ENCODE measurements at regions not wholly inside any gene's neighbourhood (a gene's known extent, or its start where the extent isn't known, plus 50 kb on each side); places are given as distances from the start of the nearest gene placed in this dataset.

DNA sequence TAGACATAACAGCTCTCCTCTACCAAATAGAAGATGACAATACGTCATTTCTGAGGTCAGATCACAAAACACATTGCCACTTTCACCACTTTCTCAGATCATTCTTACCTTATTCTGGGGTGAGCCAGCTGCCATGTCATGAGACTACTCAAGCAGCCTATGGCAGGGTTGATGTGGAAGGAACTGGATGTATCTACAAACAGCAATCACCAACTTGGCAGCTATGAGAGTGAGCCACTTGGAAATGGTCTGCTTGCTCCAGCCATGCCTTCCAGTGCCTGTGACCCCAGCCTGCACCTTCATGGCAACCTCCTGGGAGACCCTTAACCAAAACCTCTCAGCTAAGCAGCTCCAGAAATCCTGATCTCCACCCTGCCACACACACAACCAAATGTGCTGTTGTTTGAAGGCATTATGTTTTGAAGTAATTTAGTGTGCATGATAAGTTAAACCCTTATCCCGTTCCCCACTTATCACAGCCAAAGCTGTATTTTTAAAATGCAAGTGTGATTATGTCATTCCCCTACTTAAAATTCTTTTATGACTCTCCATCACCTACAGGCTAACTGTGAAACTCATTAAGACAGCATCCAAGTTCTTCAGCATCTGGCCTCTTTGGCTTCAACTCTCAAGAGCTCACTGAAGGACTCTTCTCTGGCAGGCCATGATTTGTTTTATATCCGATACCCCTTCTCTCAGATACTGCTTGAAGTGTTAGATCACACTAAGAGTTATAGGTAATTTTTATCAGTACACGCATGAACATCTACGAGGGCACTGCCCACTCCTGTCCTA, 150.6 kb downstream of the LY86 start:
- Histone ChIP-seq H2AFZ (ENCODE audit: low read depth, low read length) (no peak overlapping the region), H3K27ac (ENCODE audit: insufficient read depth, low read depth, low read length) (no peak overlapping the region), H3K4me2 (ENCODE audit: insufficient read depth, low read length) (no peak overlapping the region), H3K9ac (replicated peaks; ENCODE audit: extremely low read depth, insufficient read depth, low read length) (no peak overlapping the region), H3K36me3 (ENCODE audit: control insufficient read depth in 2 of 2, extremely low read depth in 1 of 2, insufficient read depth in 2 of 2, low read length in 2 of 2) (no peaks in the 10 kb centered on the region), H3K79me2 (ENCODE audit: control insufficient read depth, insufficient read depth, low read length) (no peaks in the 10 kb centered on the region), H3K4me3 (replicated peaks in 1 of 3; ENCODE audit: insufficient read depth in 1 of 3, low read depth in 1 of 3, low read length in 3 of 3) (no peak overlapping the region), H3K9me3 (replicated peaks; ENCODE audit: control insufficient read depth, insufficient read depth, low read length) (no peaks in the 10 kb centered on the region), H3K27me3 (ENCODE audit: control insufficient read depth in 2 of 2, insufficient read depth in 2 of 2, low read length in 2 of 2) (peaks cover 5 to 8% of the 10 kb centered on the region in 2 experiments), H3K4me1 (ENCODE audit: control insufficient read depth, extremely low read depth, insufficient read depth, low read length) (no peaks in the 10 kb centered on the region), H4K20me1 (replicated peaks; ENCODE audit: control insufficient read depth, extremely low read depth, insufficient read depth, low read length) (no peaks in the 10 kb centered on the region), H3K9me1 (replicated peaks; ENCODE audit: control insufficient read depth, extremely low read depth, insufficient read depth, low read length) (no peaks in the 10 kb centered on the region)
- DNase-seq (ENCODE audit: low read depth, low spot score) = no peak
- intact Hi-C loops (cut with micrococcal nuclease) (no loop called here), dilution Hi-C loops (cut with MboI; ENCODE audit: extremely low pct_ligation_motif_present, low sequenced_read_pairs) (no loop called here)
- TF ChIP-seq, protein P1, sequence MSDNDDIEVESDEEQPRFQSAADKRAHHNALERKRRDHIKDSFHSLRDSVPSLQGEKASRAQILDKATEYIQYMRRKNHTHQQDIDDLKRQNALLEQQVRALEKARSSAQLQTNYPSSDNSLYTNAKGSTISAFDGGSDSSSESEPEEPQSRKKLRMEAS (IDR thresholded peaks at IDR 0.05; ENCODE audit: insufficient read depth, insufficient read length) = no peak
- TF ChIP-seq FOS (IDR thresholded peaks at IDR 0.05; ENCODE audit: borderline replicate concordance, insufficient read depth, low read length) (no peak), POLR2A (IDR thresholded peaks at IDR 0.05; ENCODE audit: low read depth, low read length) (no peak), POLR2AphosphoS5 (IDR thresholded peaks at IDR 0.05; ENCODE audit: insufficient read depth, low read depth, low read length) (no peak), EZH2 (IDR thresholded peaks at IDR 0.05; ENCODE audit: borderline replicate concordance, low read depth, low read length, severe bottlenecking) (no peak), JUN (IDR thresholded peaks at IDR 0.05; ENCODE audit: borderline replicate concordance, insufficient read depth, insufficient read length, low read depth) (no peak)
- FAIRE-seq = no peak
- CTCF ChIA-PET = interaction anchor here (1.0 kb wide), 1 partner anchor 14 kb away, joined by 3 read pairs; no protein-coding TSS in a partner anchor
- no TSS peak for BruUV-seq (replicated peaks)
- POLR2A ChIA-PET = no interaction called here

DNA sequence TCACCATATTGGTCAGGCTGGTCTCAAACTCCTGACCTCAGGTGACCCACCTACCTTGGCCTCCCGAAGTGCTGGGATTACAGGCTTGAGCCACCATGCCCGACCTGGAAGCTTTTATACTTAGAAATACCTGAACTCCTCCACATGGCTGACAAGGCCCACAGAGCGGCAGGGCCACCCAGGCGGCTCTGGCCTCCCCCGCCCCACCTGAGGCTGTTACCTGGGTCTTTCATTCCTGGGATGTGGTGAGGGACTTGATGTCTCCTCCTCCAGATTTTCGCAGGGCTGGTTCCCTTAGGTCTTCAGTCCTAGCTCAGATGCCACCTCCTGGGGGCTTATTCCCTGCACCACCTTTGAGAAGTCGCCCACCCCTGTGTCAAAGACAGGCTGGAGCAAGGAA, 152.1 kb downstream of the LY86 start:
- POLR2A ChIA-PET = no interaction called here
- FAIRE-seq (no peak), DNase-seq (ENCODE audit: low read depth, low spot score) (no peak)
- Histone ChIP-seq H3K36me3 (ENCODE audit: control insufficient read depth in 2 of 2, extremely low read depth in 1 of 2, insufficient read depth in 2 of 2, low read length in 2 of 2) (no peaks in the 10 kb centered on the region), H3K79me2 (ENCODE audit: control insufficient read depth, insufficient read depth, low read length) (no peaks in the 10 kb centered on the region), H3K9me1 (replicated peaks; ENCODE audit: control insufficient read depth, extremely low read depth, insufficient read depth, low read length) (no peaks in the 10 kb centered on the region), H3K27me3 (ENCODE audit: control insufficient read depth in 2 of 2, insufficient read depth in 2 of 2, low read length in 2 of 2) (peaks cover 5 to 8% of the 10 kb centered on the region in 2 experiments), H3K4me3 (replicated peaks in 1 of 3; ENCODE audit: insufficient read depth in 1 of 3, low read depth in 1 of 3, low read length in 3 of 3) (no peak overlapping the region), H4K20me1 (replicated peaks; ENCODE audit: control insufficient read depth, extremely low read depth, insufficient read depth, low read length) (no peaks in the 10 kb centered on the region), H3K4me1 (ENCODE audit: control insufficient read depth, extremely low read depth, insufficient read depth, low read length) (no peaks in the 10 kb centered on the region), H3K9me3 (replicated peaks; ENCODE audit: control insufficient read depth, insufficient read depth, low read length) (no peaks in the 10 kb centered on the region), H3K9ac (replicated peaks; ENCODE audit: extremely low read depth, insufficient read depth, low read length) (no peak overlapping the region), H2AFZ (ENCODE audit: low read depth, low read length) (no peak overlapping the region), H3K27ac (ENCODE audit: insufficient read depth, low read depth, low read length) (no peak overlapping the region), H3K4me2 (ENCODE audit: insufficient read depth, low read length) (no peak overlapping the region)
- CTCF ChIA-PET = interaction anchor here (1.1 kb wide), 1 partner anchor 10 kb away, joined by 4 read pairs; no protein-coding TSS in a partner anchor
- intact Hi-C loops (cut with micrococcal nuclease) (no loop called here), dilution Hi-C loops (cut with MboI; ENCODE audit: extremely low pct_ligation_motif_present, low sequenced_read_pairs) (no loop called here)
- TF ChIP-seq FOS (IDR thresholded peaks at IDR 0.05; ENCODE audit: borderline replicate concordance, insufficient read depth, low read length) (no peak), POLR2A (IDR thresholded peaks at IDR 0.05; ENCODE audit: low read depth, low read length) (no peak), JUN (IDR thresholded peaks at IDR 0.05; ENCODE audit: borderline replicate concordance, insufficient read depth, insufficient read length, low read depth) (no peak), GATA2 (IDR thresholded peaks at IDR 0.05; ENCODE audit: insufficient read depth, insufficient read length, low read depth, low read length) (no peak), MYC (IDR thresholded peaks at IDR 0.05; ENCODE audit: low read depth, low read length) (no peak)
- TF ChIP-seq, protein P1 (IDR thresholded peaks at IDR 0.05; ENCODE audit: insufficient read depth, insufficient read length) = no peak
- TF ChIP-seq, protein P2, sequence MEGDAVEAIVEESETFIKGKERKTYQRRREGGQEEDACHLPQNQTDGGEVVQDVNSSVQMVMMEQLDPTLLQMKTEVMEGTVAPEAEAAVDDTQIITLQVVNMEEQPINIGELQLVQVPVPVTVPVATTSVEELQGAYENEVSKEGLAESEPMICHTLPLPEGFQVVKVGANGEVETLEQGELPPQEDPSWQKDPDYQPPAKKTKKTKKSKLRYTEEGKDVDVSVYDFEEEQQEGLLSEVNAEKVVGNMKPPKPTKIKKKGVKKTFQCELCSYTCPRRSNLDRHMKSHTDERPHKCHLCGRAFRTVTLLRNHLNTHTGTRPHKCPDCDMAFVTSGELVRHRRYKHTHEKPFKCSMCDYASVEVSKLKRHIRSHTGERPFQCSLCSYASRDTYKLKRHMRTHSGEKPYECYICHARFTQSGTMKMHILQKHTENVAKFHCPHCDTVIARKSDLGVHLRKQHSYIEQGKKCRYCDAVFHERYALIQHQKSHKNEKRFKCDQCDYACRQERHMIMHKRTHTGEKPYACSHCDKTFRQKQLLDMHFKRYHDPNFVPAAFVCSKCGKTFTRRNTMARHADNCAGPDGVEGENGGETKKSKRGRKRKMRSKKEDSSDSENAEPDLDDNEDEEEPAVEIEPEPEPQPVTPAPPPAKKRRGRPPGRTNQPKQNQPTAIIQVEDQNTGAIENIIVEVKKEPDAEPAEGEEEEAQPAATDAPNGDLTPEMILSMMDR (IDR thresholded peaks at IDR 0.05; ENCODE audit: extremely low read depth in 1 of 2, insufficient read depth in 1 of 2, low read depth in 1 of 2, low read length in 2 of 2) = no peak
- BruUV-seq (replicated peaks) = no TSS peak
